ENCODE measurements at regions not wholly inside any gene's neighbourhood (a gene's known extent, or its start where the extent isn't known, plus 50 kb on each side); places are given as distances from the start of the nearest gene placed in this dataset.

DNA sequence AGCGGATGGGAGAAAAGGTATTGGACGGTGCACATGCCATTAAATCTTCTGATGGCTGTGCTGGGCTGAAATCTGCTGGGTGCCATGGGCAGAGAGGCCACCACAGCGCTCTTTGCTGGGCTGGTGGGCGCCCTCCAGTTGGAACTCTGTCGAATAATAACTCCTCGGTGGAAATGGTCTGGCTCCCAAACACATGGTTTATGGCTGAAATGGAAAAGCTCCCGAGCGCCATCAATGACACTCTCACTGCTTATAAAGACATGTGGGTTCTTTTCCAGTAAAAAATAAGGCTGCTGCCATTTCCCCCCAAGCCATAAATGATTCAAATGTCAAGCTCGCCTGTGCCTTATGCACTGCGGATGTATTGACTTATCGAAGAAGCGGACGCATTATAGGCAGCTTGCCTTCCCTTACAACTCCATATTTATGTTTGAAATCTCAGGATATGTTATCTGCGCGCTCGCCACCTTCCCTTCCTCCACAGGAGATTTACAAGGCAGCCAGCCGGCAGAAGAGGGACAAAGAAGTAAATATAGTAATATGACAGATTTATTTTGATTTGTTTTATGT lies 239.0 kb upstream of the MKI67 start:
- H3K4me3 ChIP-seq (ENCODE audit: low read depth, low read length), result no peak overlapping the region
- TF ChIP-seq, protein P1, sequence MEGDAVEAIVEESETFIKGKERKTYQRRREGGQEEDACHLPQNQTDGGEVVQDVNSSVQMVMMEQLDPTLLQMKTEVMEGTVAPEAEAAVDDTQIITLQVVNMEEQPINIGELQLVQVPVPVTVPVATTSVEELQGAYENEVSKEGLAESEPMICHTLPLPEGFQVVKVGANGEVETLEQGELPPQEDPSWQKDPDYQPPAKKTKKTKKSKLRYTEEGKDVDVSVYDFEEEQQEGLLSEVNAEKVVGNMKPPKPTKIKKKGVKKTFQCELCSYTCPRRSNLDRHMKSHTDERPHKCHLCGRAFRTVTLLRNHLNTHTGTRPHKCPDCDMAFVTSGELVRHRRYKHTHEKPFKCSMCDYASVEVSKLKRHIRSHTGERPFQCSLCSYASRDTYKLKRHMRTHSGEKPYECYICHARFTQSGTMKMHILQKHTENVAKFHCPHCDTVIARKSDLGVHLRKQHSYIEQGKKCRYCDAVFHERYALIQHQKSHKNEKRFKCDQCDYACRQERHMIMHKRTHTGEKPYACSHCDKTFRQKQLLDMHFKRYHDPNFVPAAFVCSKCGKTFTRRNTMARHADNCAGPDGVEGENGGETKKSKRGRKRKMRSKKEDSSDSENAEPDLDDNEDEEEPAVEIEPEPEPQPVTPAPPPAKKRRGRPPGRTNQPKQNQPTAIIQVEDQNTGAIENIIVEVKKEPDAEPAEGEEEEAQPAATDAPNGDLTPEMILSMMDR (IDR thresholded peaks at IDR 0.05; ENCODE audit: borderline replicate concordance, insufficient read depth, low read depth, low read length), result no peak

DNA sequence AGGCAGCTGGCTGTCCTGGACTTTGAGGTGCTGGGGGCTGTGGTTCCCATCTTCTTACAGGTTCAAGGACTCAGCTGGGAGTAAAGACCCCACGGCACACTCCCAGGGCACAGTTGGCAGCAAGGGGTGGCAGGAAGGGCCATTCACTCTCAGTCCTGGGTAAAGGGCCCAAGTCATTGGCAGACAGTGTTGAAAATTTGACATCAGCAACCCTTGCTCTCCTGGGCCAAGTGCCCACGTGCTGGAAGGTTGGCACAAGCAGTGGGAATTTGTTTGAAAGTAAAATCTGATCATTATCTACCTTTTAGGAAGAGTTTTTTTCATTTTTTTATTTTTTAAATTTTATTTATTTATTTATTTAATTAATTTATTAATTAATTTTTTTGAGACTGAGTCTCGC lies 241.6 kb upstream of the MKI67 start:
- TF ChIP-seq, protein P1 (IDR thresholded peaks at IDR 0.05; ENCODE audit: borderline replicate concordance, insufficient read depth, low read depth, low read length), result no peak
- no peak overlapping the region for H3K4me3 ChIP-seq (ENCODE audit: low read depth, low read length)

DNA sequence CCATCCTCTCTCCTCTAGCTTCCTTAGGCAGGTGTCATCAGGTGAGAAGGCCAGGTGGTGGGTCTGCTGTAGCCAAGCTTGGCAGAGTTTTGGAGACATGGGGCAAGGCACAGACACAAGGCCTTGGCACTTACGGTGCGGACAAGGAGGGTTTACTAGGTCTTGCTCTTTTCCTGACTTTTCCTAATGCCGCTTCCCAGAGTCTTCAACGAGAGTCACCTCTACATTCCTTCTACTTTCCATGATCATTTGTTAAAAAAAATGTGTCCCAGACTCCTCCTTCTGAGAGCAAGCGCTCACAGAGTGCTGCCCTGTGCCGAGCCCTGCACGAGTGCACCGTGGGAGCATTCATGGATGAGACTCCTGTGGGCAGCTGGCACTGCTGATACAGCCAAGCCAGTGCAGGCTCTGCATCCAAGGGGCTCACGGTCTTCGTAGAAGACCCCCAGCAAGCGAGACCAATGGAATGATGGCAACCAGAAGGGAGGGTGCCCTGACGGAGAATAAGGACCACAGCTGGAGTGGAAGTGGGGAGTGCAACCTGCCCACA lies 243.0 kb upstream of the MKI67 start:
- TF ChIP-seq, protein P1 (IDR thresholded peaks at IDR 0.05; ENCODE audit: borderline replicate concordance, insufficient read depth, low read depth, low read length), result no peak
- H3K4me3 ChIP-seq (ENCODE audit: low read depth, low read length), result no peak overlapping the region

DNA sequence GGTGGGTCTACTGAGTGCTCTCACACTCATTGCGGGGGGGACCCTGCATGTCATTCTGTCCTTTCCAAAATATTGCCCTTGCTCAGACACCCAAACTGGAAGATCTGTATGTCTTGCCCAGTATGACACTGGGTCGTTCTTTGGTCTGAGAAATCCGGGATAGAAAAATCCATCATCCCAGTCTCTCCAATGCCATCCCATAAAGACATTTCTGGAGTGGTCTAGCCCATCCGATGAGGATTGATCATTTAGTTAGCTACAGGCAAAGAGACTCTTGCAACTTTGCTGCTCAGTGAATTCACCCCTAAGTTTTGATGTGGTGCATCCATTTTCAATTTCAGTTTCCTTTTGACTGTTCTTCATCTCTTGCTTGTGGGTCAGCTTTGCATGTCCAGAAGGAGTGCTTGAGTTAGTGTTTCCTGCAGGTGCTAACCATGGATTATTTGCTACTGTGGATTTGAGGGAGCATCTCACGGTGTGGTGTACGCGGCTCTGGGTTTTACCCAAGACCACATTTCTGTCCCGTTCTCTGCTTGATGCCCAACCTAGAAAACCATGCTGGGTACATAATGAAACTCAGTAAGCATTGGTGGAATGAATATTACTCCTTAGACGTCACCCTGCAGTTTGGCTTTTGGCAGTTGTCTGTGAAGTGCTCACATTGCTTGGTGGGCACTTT lies 247.0 kb upstream of the MKI67 start:
- TF ChIP-seq, protein P1 (IDR thresholded peaks at IDR 0.05; ENCODE audit: borderline replicate concordance, insufficient read depth, low read depth, low read length), result no peak
- H3K4me3 ChIP-seq (ENCODE audit: low read depth, low read length), result no peak overlapping the region

DNA sequence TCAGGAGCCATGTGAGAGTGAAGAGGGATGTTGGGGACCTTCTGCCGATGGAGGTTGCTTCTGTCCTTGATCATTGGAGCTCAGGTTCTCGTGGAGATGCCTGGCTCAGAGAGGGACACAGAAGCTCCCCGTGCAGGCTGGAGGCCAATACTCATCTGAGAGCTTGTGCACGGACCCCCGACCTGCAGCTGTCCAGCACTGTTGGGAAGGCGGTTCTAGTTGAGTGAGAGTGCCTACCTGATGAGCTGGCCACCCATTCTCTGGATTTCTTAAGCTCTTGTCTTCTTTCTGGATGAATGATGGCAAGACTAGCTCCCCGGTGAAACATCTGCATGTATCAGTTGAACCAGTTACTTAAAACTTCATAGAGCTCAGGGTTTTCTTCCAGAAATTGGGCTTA lies 247.6 kb upstream of the MKI67 start:
- TF ChIP-seq, protein P1 (IDR thresholded peaks at IDR 0.05; ENCODE audit: borderline replicate concordance, insufficient read depth, low read depth, low read length), result no peak
- H3K4me3 ChIP-seq (ENCODE audit: low read depth, low read length), result no peak overlapping the region

DNA sequence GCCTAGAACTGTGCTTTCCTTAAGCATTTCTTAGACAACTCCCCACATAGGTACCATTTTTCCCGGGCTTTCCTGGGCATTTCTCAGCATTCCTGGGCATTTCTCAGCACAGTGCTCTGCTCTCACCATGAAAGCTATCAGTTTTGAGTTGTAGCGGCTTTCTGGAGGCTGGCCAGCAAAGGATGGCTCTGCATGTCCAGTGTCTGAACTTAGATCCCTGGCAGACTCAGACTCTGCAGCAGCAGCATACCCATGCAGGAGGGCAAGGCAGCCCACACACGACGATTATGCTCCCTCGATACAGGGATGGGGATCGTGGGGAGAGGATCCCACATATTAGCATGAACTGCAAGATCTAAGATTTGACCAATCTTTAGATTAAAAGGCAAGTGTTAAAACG lies 248.9 kb upstream of the MKI67 start:
- TF ChIP-seq, protein P1 (IDR thresholded peaks at IDR 0.05; ENCODE audit: borderline replicate concordance, insufficient read depth, low read depth, low read length), result no peak
- no peak overlapping the region for H3K4me3 ChIP-seq (ENCODE audit: low read depth, low read length)
